Activated CD4-positive, CD25-positive, alpha-beta regulatory T cell treated with anti-CD3 and anti-CD28 coated beads, Interleukin-2, amount 50 U/mL, for 72 hours (primary cell): ENCODE measurements at regions not wholly inside any gene's neighbourhood (a gene's known extent, or its start where the extent isn't known, plus 50 kb on each side); places are given as distances from the start of the nearest gene placed in this dataset.
"Not testable (repeated sequence)": the region's sequence is repeated elsewhere in the genome, so short reads cannot be mapped to it uniquely, and the experiment has no call there.

ENCODE experiments used
- DNase-seq: peaks from one replicate; pipeline ENCODE4 v3.0.0; 2021

DNA sequence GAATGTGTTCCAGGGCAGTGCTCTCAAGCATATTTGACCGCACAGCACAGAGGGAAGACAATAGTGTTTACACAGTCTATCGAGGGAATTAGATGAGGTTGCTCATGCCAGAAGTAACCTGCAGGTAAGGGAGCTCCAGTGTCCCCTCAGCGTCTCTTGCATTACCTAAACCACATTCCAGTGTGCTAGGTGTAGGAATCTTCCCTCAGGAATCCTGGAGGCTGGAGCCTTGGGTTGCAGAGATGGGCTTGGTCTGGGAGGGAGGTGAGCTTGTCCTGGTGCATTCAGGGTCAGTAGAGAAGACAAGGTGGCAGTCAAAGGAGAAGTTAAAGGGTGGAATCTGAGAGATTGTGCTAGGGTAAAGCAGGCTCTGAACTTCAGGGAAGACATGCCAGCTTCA, 56.3 kb downstream of the SOX14 start:
- no peak for DNase-seq

DNA sequence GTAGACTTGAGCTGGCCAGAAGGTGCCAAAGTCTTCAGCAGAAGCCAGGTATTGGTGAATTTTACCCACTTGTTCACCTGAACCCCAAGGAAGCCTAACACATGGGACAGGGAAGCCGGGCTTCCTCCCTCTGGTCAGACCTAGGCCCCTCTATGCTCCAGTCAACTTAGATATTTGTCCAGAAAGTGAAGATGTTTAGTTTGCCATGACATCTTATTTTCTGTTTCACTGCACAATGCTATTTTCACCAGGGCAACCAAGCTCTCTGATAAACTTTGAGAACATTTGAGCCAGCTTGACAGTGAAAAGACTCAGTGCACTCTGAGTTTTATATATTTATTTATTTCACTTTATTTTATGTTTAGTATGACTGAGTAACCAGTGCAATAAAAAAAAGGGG, 71.0 kb downstream of the SOX14 start:
- no peak for DNase-seq

DNA sequence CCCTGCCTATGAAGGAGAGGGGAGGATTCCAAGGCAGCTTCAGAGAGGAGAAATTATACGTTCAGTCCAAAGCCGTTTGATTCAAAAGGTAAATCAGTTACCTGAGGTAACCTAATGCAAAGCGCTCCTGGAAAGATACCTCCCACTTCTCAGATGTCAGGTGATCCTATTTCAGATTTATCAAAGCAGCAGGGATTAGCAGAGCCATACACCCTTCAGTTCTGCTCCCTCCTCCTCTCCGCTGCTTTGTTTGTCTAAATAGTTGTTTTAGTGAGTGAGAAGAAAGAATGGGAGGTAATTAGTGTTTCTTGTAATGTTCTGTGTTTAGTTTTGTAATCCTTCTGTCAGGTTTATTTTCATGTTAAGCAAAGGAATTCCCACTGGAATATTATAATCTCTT, 81.1 kb downstream of the SOX14 start:
- DNase-seq = no peak

GRCh38 chr3:137845666-137846065, 81.6 kb downstream of the SOX14 start:
- DNase-seq = no peak

- no peak for DNase-seq
These were observed 88.3 kb downstream of the SOX14 start for GRCh38 chr3:137852391-137852830.

GRCh38 chr3:137854533-137855261, 90.6 kb downstream of the SOX14 start:
- DNase-seq = no peak

GRCh38 chr3:137866001-137866400, 101.9 kb downstream of the SOX14 start:
- no peak for DNase-seq

GRCh38 chr3:137866933-137867332, 102.8 kb downstream of the SOX14 start:
- DNase-seq = no peak

GRCh38 chr3:137867611-137868010, 103.5 kb downstream of the SOX14 start:
- DNase-seq = no peak

DNA sequence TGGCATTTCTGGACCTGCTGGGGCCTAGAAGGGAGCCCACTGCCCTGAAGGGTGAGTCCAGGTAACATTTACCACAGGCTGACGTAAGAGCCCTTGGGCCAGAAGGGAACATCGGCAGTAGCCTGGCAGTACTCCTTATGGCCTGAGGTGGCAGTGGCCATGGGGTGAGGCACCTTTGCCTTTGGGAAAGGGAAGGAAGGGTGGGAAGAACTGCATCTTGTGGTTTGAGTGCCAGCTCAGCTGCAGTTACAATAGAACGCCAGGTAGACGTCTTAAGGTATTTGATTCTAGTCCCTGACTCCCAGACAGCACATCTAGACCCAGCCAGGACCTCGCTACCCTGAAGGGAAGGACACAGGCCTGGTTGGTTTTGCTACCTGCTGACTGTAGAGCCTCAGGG, 104.9 kb downstream of the SOX14 start:
- DNase-seq = no peak

DNA sequence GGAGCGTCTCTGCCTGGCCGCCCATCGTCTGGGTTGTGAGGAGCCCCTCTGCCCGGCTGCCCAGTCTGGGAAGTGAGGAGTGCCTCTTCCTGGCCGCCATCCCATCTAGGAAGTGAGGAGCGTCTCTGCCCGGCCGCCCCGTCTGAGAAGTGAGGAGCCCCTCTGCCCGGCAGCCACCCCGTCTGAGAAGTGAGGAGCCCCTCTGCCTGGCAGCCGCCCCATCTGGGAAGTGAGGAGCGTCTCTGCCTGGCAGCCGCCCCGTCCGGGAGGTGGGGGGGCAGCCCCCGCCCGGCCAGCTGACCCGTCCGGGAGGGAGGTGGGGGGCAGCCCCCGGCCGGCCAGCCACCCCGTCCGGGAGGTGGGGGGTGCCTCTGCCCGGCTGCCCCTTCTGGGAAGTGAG, 108.5 kb downstream of the SOX14 start:
- not testable (repeated sequence) for DNase-seq

DNA sequence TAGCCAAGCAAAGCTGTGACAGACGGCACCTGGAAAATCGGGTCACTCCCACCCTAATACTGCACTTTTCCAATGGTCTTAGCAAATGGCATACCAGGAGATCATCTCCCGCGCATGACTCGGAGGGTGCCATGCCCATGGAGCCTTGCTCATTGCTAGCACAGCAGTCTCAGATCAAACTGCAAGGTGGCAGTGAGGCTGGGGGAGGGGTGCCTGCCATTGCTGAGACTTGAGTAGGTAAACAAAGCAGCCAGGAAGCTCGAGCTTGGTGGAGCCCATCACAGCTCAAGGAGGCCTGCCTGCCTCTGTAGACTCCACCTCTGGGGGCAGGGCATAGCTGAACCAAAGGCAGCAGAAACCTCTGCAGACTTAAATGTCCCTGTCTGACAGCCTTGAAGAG, 113.1 kb upstream of the CLDN18 start:
- not testable (repeated sequence) for DNase-seq

- no peak for DNase-seq
These were observed 102.8 kb upstream of the CLDN18 start for GRCh38 chr3:137906985-137907649.

DNA sequence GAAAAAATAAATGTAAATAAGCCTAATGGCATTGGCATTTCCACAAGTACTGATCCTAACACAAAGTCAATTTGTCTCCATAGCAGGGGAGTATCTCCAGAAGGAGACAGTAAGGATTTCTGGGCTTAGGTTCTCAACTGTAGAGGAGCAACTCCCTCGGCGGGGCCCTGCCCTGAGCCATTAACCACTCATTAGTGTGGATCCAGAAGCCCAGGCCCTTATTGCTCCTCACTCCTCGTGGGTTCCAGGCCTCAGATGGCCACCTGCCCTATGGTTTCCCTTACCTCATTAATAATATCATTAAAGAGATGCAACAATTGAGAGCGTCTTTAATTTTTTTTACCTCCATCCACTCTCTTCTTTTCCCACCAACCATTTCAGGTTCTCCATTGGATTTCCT, 85.3 kb upstream of the CLDN18 start:
- DNase-seq = no peak

DNA sequence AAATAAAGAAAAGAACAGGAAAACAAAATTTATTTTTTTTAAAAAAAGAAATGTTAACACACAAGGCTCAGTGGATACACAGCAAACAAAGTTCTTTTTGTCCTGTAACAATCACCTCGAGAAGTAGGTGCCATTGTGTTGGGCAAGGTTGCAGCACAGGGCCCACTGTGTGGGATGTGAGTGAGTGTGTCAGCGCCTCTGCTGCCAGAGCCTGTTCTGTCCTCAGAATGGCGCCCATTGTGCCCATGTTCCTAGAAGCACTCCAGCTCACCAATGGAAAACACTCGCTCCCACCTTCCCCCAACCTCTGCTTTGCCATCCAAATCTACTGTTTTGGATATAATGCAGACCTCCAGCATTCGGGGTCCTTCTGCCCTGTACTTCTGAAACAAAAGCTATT, 84.9 kb upstream of the CLDN18 start:
- no peak for DNase-seq

GRCh38 chr3:137926991-137927390, 83.0 kb upstream of the CLDN18 start:
- no peak for DNase-seq

DNA sequence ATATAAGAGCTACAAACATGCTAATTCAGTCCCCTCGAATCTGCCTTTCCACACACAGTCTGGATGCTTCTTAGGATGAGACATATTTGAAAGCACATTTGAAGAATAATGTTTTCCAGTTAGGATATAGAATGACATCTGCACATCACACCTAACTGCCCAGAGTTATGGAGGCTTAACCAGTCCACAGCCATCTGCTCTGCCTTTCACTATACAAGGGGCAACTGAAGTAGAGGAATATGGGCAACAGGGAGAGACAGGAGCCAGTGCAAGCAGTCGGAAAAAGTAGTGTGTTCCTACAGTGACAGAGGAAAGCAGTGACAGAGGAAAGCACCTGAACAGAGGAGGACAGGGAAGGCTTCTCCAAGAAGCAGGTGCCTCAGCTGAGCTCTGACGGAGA, 79.0 kb upstream of the CLDN18 start:
- no peak for DNase-seq

DNA sequence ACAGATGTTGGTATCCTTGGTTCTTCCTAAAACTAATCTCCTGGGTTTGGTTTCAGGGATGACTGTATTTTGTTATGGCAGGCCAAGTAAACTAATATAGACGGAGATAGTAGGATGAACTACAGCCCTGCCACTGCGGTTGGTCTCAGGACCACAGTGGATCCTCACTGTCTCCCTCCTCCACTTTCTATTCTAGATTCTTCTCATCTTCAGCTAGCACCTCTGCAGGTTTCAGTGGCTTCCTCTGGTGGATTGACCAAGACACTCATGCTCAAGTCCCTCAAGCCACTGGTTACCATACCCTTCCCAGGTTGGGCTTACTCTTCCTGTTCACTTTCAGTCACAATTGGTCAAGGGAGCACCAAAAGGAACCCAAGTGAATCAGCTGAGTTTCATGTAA, 71.1 kb upstream of the CLDN18 start:
- no peak for DNase-seq

DNA sequence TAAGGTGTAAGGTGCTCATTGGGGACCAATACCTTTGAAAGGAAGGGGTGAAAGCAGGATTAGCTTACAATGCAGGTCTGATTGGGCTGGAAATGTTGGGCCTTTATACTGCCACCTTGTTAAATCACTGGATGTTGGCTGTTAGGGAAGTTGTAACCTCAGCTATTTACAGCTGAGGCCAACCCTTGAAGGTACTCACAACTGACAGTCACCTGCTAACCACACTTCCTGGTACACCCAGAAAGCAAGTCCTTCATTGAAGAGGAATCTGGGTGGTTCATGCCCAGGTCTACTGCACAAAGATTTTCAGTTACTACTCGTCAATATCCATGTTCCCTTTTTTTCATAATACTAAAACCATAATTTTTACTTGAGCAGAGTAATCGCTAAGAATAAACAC, 65.4 kb upstream of the CLDN18 start:
- DNase-seq = no peak

- DNase-seq = peak; percentile 30
These were observed 63.5 kb upstream of the CLDN18 start for GRCh38 chr3:137946356-137946973.

GRCh38 chr3:137947117-137947516, 62.8 kb upstream of the CLDN18 start:
- no peak for DNase-seq

GRCh38 chr3:137948400-137949072, 61.4 kb upstream of the CLDN18 start:
- no peak for DNase-seq

GRCh38 chr3:137958636-137959035, 51.3 kb upstream of the CLDN18 start:
- DNase-seq = no peak
